ENCODE measurements at regions not wholly inside any gene's neighbourhood (a gene's known extent, or its start where the extent isn't known, plus 50 kb on each side); places are given as distances from the start of the nearest gene placed in this dataset.

GRCh38 chr3:31289584-31289983, 243.1 kb upstream of the STT3B start:
- CTCF ChIA-PET: no interaction called here
- H3K27ac ChIP-seq (ENCODE audit: insufficient read depth, low read length): no peak overlapping the region
- H3K9me3 ChIP-seq (ENCODE audit: control insufficient read depth, insufficient read depth, low read length): no peaks in the 10 kb centered on the region
- no peak overlapping the region for H2BK15ac ChIP-seq (ENCODE audit: low read depth, low read length)
- no peak overlapping the region for H3K9ac ChIP-seq (ENCODE audit: low read depth, low read length)
- no CpG with 5 or more reads among the region's 4 CpGs for WGBS, 2 experiments (ENCODE audit: extremely low coverage in 2 of 2, insufficient read length in 1 of 2)
- H4K20me1 ChIP-seq (ENCODE audit: insufficient read depth, low read length): no peaks in the 10 kb centered on the region
- H3K27me3 ChIP-seq (ENCODE audit: control insufficient read depth, insufficient read depth, low read length): peaks cover 1% of the 10 kb centered on the region; the same call in 1 of the 2 replicates
- H3K4me1 ChIP-seq (ENCODE audit: control insufficient read depth, insufficient read depth, low read length): no peaks in the 10 kb centered on the region
- H2BK120ac ChIP-seq (ENCODE audit: low read depth, low read length): no peak overlapping the region
- ATAC-seq (ENCODE audit: low read depth): no peak
- H2AFZ ChIP-seq (replicated peaks; ENCODE audit: low read length, poor library complexity): no peak overlapping the region
- no peak overlapping the region for H3K4me3 ChIP-seq (ENCODE audit: insufficient read depth, low read depth, low read length)
- no peak overlapping the region for H2AK9ac ChIP-seq (replicated peaks; ENCODE audit: low read depth, low read length, poor library complexity)
- no peak overlapping the region for H2BK20ac ChIP-seq (ENCODE audit: low read depth, low read length)
- H3K9me1 ChIP-seq (ENCODE audit: insufficient read depth, low read length): no peaks in the 10 kb centered on the region
- H3K4me2 ChIP-seq (ENCODE audit: low read depth, low read length): no peak overlapping the region
- H4K91ac ChIP-seq (ENCODE audit: insufficient read depth, low read depth, low read length): no peak overlapping the region
- intact Hi-C loops (cut with micrococcal nuclease) (no loop called here), dilution Hi-C loops (cut with HindIII; ENCODE audit: low sequenced_read_pairs, unreplicated experiment) (no loop called here), in situ Hi-C loops (cut with MboI; ENCODE audit: low sequenced_read_pairs) (no loop called here)
- H3K4ac ChIP-seq (ENCODE audit: low read depth, low read length): no peak overlapping the region
- no peaks in the 10 kb centered on the region for H3K79me1 ChIP-seq (ENCODE audit: low read depth in 1 of 2, low read length in 2 of 2)
- BruUV-seq (replicated peaks): no TSS peak
- H3K18ac ChIP-seq (ENCODE audit: low read depth, low read length): no peak overlapping the region
- no peak overlapping the region for H3K56ac ChIP-seq (ENCODE audit: extremely low read depth, insufficient read depth, low read length)
- no peaks in the 10 kb centered on the region for H3K36me3 ChIP-seq (ENCODE audit: control insufficient read depth, insufficient read depth, low read length)
- H3K14ac ChIP-seq (replicated peaks; ENCODE audit: low read depth, low read length): no peak overlapping the region
- H3K23ac ChIP-seq (ENCODE audit: low read depth, low read length): no peak overlapping the region
- no peak for TF ChIP-seq ELK1 (IDR thresholded peaks at IDR 0.05; ENCODE audit: borderline replicate concordance, low read depth, low read length)
- TF ChIP-seq BHLHE40 (IDR thresholded peaks at IDR 0.05; ENCODE audit: low read depth, low read length): no peak
- TF ChIP-seq MAZ (IDR thresholded peaks at IDR 0.05; ENCODE audit: borderline replicate concordance, low read depth, low read length): no peak
- TF ChIP-seq MXI1 (IDR thresholded peaks at IDR 0.05; ENCODE audit: borderline replicate concordance, low read depth, low read length): no peak
- TF ChIP-seq FOS (IDR thresholded peaks at IDR 0.05; ENCODE audit: low read depth, low read length): no peak
- TF ChIP-seq RFX5 (IDR thresholded peaks at IDR 0.05; ENCODE audit: low read depth, low read length): no peak
- no peak for TF ChIP-seq RAD21 (IDR thresholded peaks at IDR 0.05; ENCODE audit: low read length)
- no peak for TF ChIP-seq MAFK (IDR thresholded peaks at IDR 0.05; ENCODE audit: low read depth, low read length)
- TF ChIP-seq, protein P1, sequence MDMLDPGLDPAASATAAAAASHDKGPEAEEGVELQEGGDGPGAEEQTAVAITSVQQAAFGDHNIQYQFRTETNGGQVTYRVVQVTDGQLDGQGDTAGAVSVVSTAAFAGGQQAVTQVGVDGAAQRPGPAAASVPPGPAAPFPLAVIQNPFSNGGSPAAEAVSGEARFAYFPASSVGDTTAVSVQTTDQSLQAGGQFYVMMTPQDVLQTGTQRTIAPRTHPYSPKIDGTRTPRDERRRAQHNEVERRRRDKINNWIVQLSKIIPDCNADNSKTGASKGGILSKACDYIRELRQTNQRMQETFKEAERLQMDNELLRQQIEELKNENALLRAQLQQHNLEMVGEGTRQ (IDR thresholded peaks at IDR 0.05; ENCODE audit: low read depth, low read length): no peak
- no peak for TF ChIP-seq POLR2A (IDR thresholded peaks at IDR 0.05; ENCODE audit: low read depth, low read length)
- TF ChIP-seq CTCF (conservative IDR thresholded peaks at IDR 0.05; ENCODE audit: low read depth, low read length): no peak
- TF ChIP-seq RCOR1 (IDR thresholded peaks at IDR 0.05; ENCODE audit: insufficient replicate concordance, low read length): no peak
- no peak for TF ChIP-seq SMC3 (IDR thresholded peaks at IDR 0.05; ENCODE audit: low read depth, low read length)
- no peak for TF ChIP-seq NFE2L2 (IDR thresholded peaks at IDR 0.05; ENCODE audit: low read depth, low read length)
- no peak for TF ChIP-seq CHD1 (IDR thresholded peaks at IDR 0.05; ENCODE audit: low read depth, low read length)
- no peak for TF ChIP-seq CEBPB (IDR thresholded peaks at IDR 0.05; ENCODE audit: low read depth, low read length)
- DNase-seq: no peak
- no peak overlapping the region for H2AK5ac ChIP-seq (ENCODE audit: low read depth, low read length)
- POLR2A ChIA-PET (ENCODE audit: unreplicated experiment): no interaction called here
- H4K5ac ChIP-seq (ENCODE audit: low read depth, low read length): no peak overlapping the region
- no peak overlapping the region for H2BK5ac ChIP-seq (ENCODE audit: low read depth, low read length, poor library complexity, severe bottlenecking)
- no peak overlapping the region for H4K8ac ChIP-seq (ENCODE audit: low read depth in 2 of 2, low read length in 2 of 2)

Measured in IMR-90 (cell line).